ENCODE measurements at regions not wholly inside any gene's neighbourhood (a gene's known extent, or its start where the extent isn't known, plus 50 kb on each side); places are given as distances from the start of the nearest gene placed in this dataset.
A peak's percentile ranks its signal among the peaks of the same experiment; 100 is the strongest.

GRCh38 chr2:66105066-66105753 is 329.7 kb upstream of the MEIS1 start:
- TF ChIP-seq CTCF (IDR thresholded peaks at IDR 0.05) (no peak), POLR2AphosphoS5 (IDR thresholded peaks at IDR 0.05) (peak in 1 of 3 donors; percentile 13), POLR2A (IDR thresholded peaks at IDR 0.05) (no peak), EP300 (IDR thresholded peaks at IDR 0.05; ENCODE audit: low read depth) (no peak)
